Left kidney (tissue), 1 donor: ENCODE measurements at regions not wholly inside any gene's neighbourhood (a gene's known extent, or its start where the extent isn't known, plus 50 kb on each side); places are given as distances from the start of the nearest gene placed in this dataset.

Experiments
- DNase-seq: peaks from one replicate; pipeline ENCODE4 v3.0.0-alpha.2; 2013

GRCh38 chr11:97290464-97291041 is 900.7 kb downstream of the JRKL start:
- peak; percentile 31 for DNase-seq

GRCh38 chr11:97296301-97296700 is 906.5 kb downstream of the JRKL start:
- DNase-seq: no peak

GRCh38 chr11:97309291-97309690 is 919.5 kb downstream of the JRKL start:
- DNase-seq: no peak

- no peak for DNase-seq
Measured at GRCh38 chr11:97325693-97326092, 935.9 kb downstream of the JRKL start.

GRCh38 chr11:97332271-97332670 is 942.5 kb downstream of the JRKL start:
- no peak for DNase-seq

- DNase-seq: no peak
Measured at GRCh38 chr11:97336064-97336463, 946.3 kb downstream of the JRKL start.

- DNase-seq: no peak
Measured at GRCh38 chr11:97345032-97345431, 955.2 kb downstream of the JRKL start.

GRCh38 chr11:97349201-97349600 is 959.4 kb downstream of the JRKL start:
- no peak for DNase-seq

- no peak for DNase-seq
Measured at GRCh38 chr11:97351939-97352338, 962.1 kb downstream of the JRKL start.

- no peak for DNase-seq
Measured at GRCh38 chr11:97354026-97354425, 964.2 kb downstream of the JRKL start.

GRCh38 chr11:97354576-97354975 is 964.8 kb downstream of the JRKL start:
- DNase-seq: no peak

- no peak for DNase-seq
Measured at GRCh38 chr11:97355230-97355629, 965.4 kb downstream of the JRKL start.

GRCh38 chr11:97356144-97356543 is 966.3 kb downstream of the JRKL start:
- DNase-seq: no peak

- no peak for DNase-seq
Measured at GRCh38 chr11:97359016-97359415, 969.2 kb downstream of the JRKL start.

- no peak for DNase-seq
Measured at GRCh38 chr11:97361812-97362378, 972.1 kb downstream of the JRKL start.

GRCh38 chr11:97363331-97363730 is 973.5 kb downstream of the JRKL start:
- DNase-seq: no peak

- no peak for DNase-seq
Measured at GRCh38 chr11:97364047-97364446, 974.2 kb downstream of the JRKL start.

GRCh38 chr11:97367406-97368083 is 977.7 kb downstream of the JRKL start:
- DNase-seq: no peak

- no peak for DNase-seq
Measured at GRCh38 chr11:97389270-97389669, 999.5 kb downstream of the JRKL start.

GRCh38 chr11:97398246-97398645 is 1008.4 kb downstream of the JRKL start:
- DNase-seq: no peak

- DNase-seq: no peak
Measured at GRCh38 chr11:97409141-97409540, 1019.3 kb downstream of the JRKL start.

GRCh38 chr11:97414801-97415200 is 1025.0 kb downstream of the JRKL start:
- no peak for DNase-seq

- no peak for DNase-seq
Measured at GRCh38 chr11:97419729-97420128, 1029.9 kb downstream of the JRKL start.

GRCh38 chr11:97428247-97428790 is 1038.5 kb downstream of the JRKL start:
- peak; percentile 37 for DNase-seq
